ENCODE measurements at regions not wholly inside any gene's neighbourhood (a gene's known extent, or its start where the extent isn't known, plus 50 kb on each side); places are given as distances from the start of the nearest gene placed in this dataset.

GRCh38 chr6:104629826-104630225, 229.9 kb downstream of the HACE1 start:
- Mint-ChIP-seq H3K27ac (no peak overlapping the region), H3K27me3 (peaks cover 4% of the 10 kb centered on the region), H3K4me1 (ENCODE audit: unreplicated experiment) (peaks cover 20% of the 10 kb centered on the region), H3K9me3 (peaks cover 4% of the 10 kb centered on the region), H3K4me3 (no peak overlapping the region), H3K36me3 (no peaks in the 10 kb centered on the region)
- no peak for TF ChIP-seq CTCF (conservative IDR thresholded peaks at IDR 0.05)
- no peak for DNase-seq (ENCODE audit: extremely low spot score, unreplicated experiment)

- no peak for TF ChIP-seq CTCF (conservative IDR thresholded peaks at IDR 0.05)
- DNase-seq (ENCODE audit: extremely low spot score, unreplicated experiment), result no peak
- Mint-ChIP-seq H3K27ac (peak overlapping the region; percentile 93), H3K36me3 (no peaks in the 10 kb centered on the region), H3K9me3 (peaks cover 4% of the 10 kb centered on the region), H3K4me1 (ENCODE audit: unreplicated experiment) (peaks cover 14% of the 10 kb centered on the region), H3K4me3 (peak overlapping the region; percentile 49), H3K27me3 (peaks cover 4% of the 10 kb centered on the region)
Observed at GRCh38 chr6:104625536-104625935, 234.2 kb downstream of the HACE1 start.

- peak; percentile 54 for TF ChIP-seq CTCF (conservative IDR thresholded peaks at IDR 0.05)
- peaks cover 4% of the 10 kb centered on the region for H3K27me3 Mint-ChIP-seq
- H3K4me1 Mint-ChIP-seq (ENCODE audit: unreplicated experiment), result peaks cover 13% of the 10 kb centered on the region
- no peak for DNase-seq (ENCODE audit: extremely low spot score, unreplicated experiment)
- H3K27ac Mint-ChIP-seq, result no peak overlapping the region
- H3K4me3 Mint-ChIP-seq, result no peak overlapping the region
- H3K9me3 Mint-ChIP-seq, result peaks cover 4% of the 10 kb centered on the region
- no peaks in the 10 kb centered on the region for H3K36me3 Mint-ChIP-seq
Observed at GRCh38 chr6:104623052-104623690, 236.5 kb downstream of the HACE1 start.

- H3K27me3 Mint-ChIP-seq, result peaks cover 4% of the 10 kb centered on the region
- H3K27ac Mint-ChIP-seq, result no peak overlapping the region
- no peaks in the 10 kb centered on the region for H3K36me3 Mint-ChIP-seq
- H3K4me1 Mint-ChIP-seq (ENCODE audit: unreplicated experiment), result peaks cover 13% of the 10 kb centered on the region
- peaks cover 4% of the 10 kb centered on the region for H3K9me3 Mint-ChIP-seq
- no peak overlapping the region for H3K4me3 Mint-ChIP-seq
- DNase-seq (ENCODE audit: extremely low spot score, unreplicated experiment), result no peak
- TF ChIP-seq CTCF (conservative IDR thresholded peaks at IDR 0.05), result no peak
Observed at GRCh38 chr6:104621396-104621795, 238.3 kb downstream of the HACE1 start.

- Mint-ChIP-seq H3K4me3 (no peak overlapping the region), H3K9me3 (no peaks in the 10 kb centered on the region), H3K36me3 (no peaks in the 10 kb centered on the region), H3K27me3 (no peaks in the 10 kb centered on the region), H3K27ac (no peak overlapping the region), H3K4me1 (ENCODE audit: unreplicated experiment) (peaks cover 10% of the 10 kb centered on the region)
- DNase-seq (ENCODE audit: extremely low spot score, unreplicated experiment), result no peak
- TF ChIP-seq CTCF (conservative IDR thresholded peaks at IDR 0.05), result no peak
Observed at GRCh38 chr6:104617591-104617990, 242.1 kb downstream of the HACE1 start.

- Mint-ChIP-seq H3K36me3 (no peaks in the 10 kb centered on the region), H3K27ac (no peak overlapping the region), H3K4me1 (ENCODE audit: unreplicated experiment) (peaks cover 10% of the 10 kb centered on the region), H3K27me3 (no peaks in the 10 kb centered on the region), H3K4me3 (no peak overlapping the region), H3K9me3 (peaks cover 4% of the 10 kb centered on the region)
- no peak for DNase-seq (ENCODE audit: extremely low spot score, unreplicated experiment)
- no peak for TF ChIP-seq CTCF (conservative IDR thresholded peaks at IDR 0.05)
Observed at GRCh38 chr6:104614394-104614793, 245.3 kb downstream of the HACE1 start.

Measured in type B pancreatic cell (in vitro differentiated cells).